ENCODE measurements at regions not wholly inside any gene's neighbourhood (a gene's known extent, or its start where the extent isn't known, plus 50 kb on each side); places are given as distances from the start of the nearest gene placed in this dataset.
"Not testable (repeated sequence)": the region's sequence is repeated elsewhere in the genome, so short reads cannot be mapped to it uniquely, and the experiment has no call there.

GRCh38 chr2:109976319-109976718 is 77.8 kb downstream of the LIMS3 start:
- not testable (repeated sequence) for H3K27ac Mint-ChIP-seq

GRCh38 chr2:109980754-109981153 is 82.3 kb downstream of the LIMS3 start:
- not testable (repeated sequence) for H3K27me3 Mint-ChIP-seq, H3K9me3 Mint-ChIP-seq, H3K27ac Mint-ChIP-seq

More at GRCh38 chr2:109976319-109976718, 77.8 kb downstream of the LIMS3 start:
- H3K27me3 Mint-ChIP-seq, H3K36me3 Mint-ChIP-seq, H3K4me3 Mint-ChIP-seq, H3K9me3 Mint-ChIP-seq, DNase-seq, H3K4me1 Mint-ChIP-seq: not testable (repeated sequence)
- ATAC-seq (replicated peaks): peak; percentile 41 to 50

GRCh38 chr2:109986389-109987088 is 88.1 kb downstream of the LIMS3 start:
- not testable (repeated sequence) for H3K4me3 Mint-ChIP-seq, H3K27ac Mint-ChIP-seq, H3K27me3 Mint-ChIP-seq, H3K4me1 Mint-ChIP-seq, H3K9me3 Mint-ChIP-seq, H3K36me3 Mint-ChIP-seq, DNase-seq
- peak; percentile 44 to 50 for ATAC-seq (replicated peaks)

More at GRCh38 chr2:109980754-109981153, 82.3 kb downstream of the LIMS3 start:
- H3K4me3 Mint-ChIP-seq, H3K4me1 Mint-ChIP-seq, DNase-seq, H3K36me3 Mint-ChIP-seq: not testable (repeated sequence)
- peak; percentile 43 to 44 for ATAC-seq (replicated peaks)

DNA sequence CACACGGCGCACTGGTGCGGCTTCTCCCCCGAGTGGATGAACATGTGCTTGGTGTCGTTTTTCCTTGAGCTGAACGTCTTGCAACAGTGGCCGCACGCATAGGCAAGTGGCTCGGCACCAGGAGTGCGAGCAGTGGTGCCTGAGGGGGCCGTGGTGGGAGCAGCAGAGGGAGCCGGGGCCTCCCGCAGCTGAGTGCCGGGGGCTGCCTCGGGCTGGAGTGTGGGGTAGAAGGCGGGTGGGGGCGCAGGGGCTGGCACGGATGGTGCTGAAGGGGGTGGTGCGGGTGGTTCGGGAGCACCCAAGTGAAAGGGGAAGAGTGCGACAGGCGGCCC is 88.6 kb downstream of the LIMS3 start:
- not testable (repeated sequence) for H3K36me3 Mint-ChIP-seq, H3K4me3 Mint-ChIP-seq, H3K4me1 Mint-ChIP-seq, H3K9me3 Mint-ChIP-seq, H3K27ac Mint-ChIP-seq, H3K27me3 Mint-ChIP-seq, DNase-seq
- ATAC-seq (replicated peaks): peak in 1 of 2 donors; percentile 32

GRCh38 chr2:109987458-109988345 is 89.2 kb downstream of the LIMS3 start:
- DNase-seq, H3K4me1 Mint-ChIP-seq, H3K9me3 Mint-ChIP-seq, H3K27me3 Mint-ChIP-seq, H3K27ac Mint-ChIP-seq, H3K36me3 Mint-ChIP-seq, H3K4me3 Mint-ChIP-seq: not testable (repeated sequence)
- ATAC-seq (replicated peaks): peak; percentile 88 to 90

GRCh38 chr2:109999395-109999794 is 100.9 kb downstream of the LIMS3 start:
- H3K9me3 Mint-ChIP-seq; H3K4me1 Mint-ChIP-seq; ATAC-seq (replicated peaks); H3K36me3 Mint-ChIP-seq; H3K27me3 Mint-ChIP-seq; H3K4me3 Mint-ChIP-seq; DNase-seq; H3K27ac Mint-ChIP-seq: not testable (repeated sequence)

GRCh38 chr2:110002502-110002901 is 104.0 kb downstream of the LIMS3 start:
- not testable (repeated sequence) for H3K4me1 Mint-ChIP-seq; H3K4me3 Mint-ChIP-seq; H3K36me3 Mint-ChIP-seq; DNase-seq; H3K27ac Mint-ChIP-seq; H3K9me3 Mint-ChIP-seq; ATAC-seq (replicated peaks); H3K27me3 Mint-ChIP-seq

- not testable (repeated sequence) for H3K27me3 Mint-ChIP-seq; H3K4me3 Mint-ChIP-seq; H3K27ac Mint-ChIP-seq; H3K36me3 Mint-ChIP-seq; H3K9me3 Mint-ChIP-seq; DNase-seq; H3K4me1 Mint-ChIP-seq; ATAC-seq (replicated peaks)
These were observed 102.2 kb downstream of the MALL start for GRCh38 chr2:110013388-110013787.

DNA sequence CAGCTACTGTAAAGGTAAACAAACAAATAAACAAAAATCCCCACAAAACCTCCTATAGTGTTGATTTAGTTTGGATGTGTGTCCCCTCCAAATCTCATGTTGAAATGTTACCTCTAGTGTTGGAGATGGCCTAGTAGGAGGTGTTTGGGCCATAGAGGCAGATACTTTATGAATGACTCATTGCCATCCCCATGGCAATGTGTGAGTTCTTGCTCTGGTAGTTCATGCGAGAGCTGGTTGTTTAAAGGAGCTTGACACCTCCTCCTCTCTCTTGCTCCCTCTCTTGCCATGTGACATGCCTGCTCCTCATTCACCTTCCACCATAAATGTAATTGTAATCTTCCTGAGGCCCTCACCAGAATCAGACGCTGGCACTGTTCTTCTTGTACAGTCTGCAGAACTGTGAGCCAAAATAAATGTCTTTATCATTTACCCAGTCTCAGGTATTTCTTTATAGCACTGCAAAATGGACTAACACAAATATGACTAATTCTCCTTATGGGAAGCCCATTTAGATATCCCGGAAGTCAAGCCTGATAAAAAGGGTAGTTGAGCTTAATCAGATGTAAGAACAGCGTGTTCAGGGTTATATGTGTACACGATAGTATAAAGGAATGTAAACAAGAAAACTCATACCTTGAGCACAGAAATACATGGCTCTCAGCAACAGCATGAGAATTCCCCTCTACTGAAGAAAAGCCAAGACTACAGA is 99.1 kb downstream of the MALL start:
- not testable (repeated sequence) for H3K4me3 Mint-ChIP-seq; ATAC-seq (replicated peaks); H3K9me3 Mint-ChIP-seq; H3K36me3 Mint-ChIP-seq; H3K4me1 Mint-ChIP-seq; H3K27me3 Mint-ChIP-seq; H3K27ac Mint-ChIP-seq; DNase-seq

DNA sequence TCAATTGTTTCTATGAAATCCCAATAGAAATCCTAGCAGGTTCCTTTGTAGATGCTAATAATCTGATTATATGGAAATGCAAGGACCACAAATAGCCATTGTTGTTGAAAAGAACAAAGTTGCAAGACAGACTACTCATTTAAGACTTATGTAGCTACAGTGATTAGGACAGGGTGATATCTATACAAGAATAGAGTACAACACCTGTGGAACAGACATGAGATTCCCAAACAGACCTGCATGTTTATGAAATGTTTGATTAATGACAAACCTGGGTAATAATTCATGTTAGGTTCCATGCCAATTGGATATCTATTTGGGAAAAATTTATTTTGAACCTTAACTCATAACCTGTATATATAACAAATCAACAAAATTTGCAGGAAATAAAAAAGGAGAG is 95.4 kb downstream of the MALL start:
- H3K27me3 Mint-ChIP-seq; H3K27ac Mint-ChIP-seq; H3K9me3 Mint-ChIP-seq; H3K4me3 Mint-ChIP-seq; H3K36me3 Mint-ChIP-seq; DNase-seq; H3K4me1 Mint-ChIP-seq; ATAC-seq (replicated peaks): not testable (repeated sequence)

GRCh38 chr2:110022278-110022677 is 93.3 kb downstream of the MALL start:
- not testable (repeated sequence) for ATAC-seq (replicated peaks); H3K4me3 Mint-ChIP-seq; H3K4me1 Mint-ChIP-seq; H3K27me3 Mint-ChIP-seq; H3K27ac Mint-ChIP-seq; DNase-seq; H3K9me3 Mint-ChIP-seq; H3K36me3 Mint-ChIP-seq

- not testable (repeated sequence) for H3K36me3 Mint-ChIP-seq, H3K4me3 Mint-ChIP-seq, DNase-seq, H3K4me1 Mint-ChIP-seq, H3K27me3 Mint-ChIP-seq, H3K9me3 Mint-ChIP-seq, H3K27ac Mint-ChIP-seq
- peak; percentile 24 to 30 for ATAC-seq (replicated peaks)
These were observed 89.4 kb downstream of the MALL start for GRCh38 chr2:110026126-110026785.

DNA sequence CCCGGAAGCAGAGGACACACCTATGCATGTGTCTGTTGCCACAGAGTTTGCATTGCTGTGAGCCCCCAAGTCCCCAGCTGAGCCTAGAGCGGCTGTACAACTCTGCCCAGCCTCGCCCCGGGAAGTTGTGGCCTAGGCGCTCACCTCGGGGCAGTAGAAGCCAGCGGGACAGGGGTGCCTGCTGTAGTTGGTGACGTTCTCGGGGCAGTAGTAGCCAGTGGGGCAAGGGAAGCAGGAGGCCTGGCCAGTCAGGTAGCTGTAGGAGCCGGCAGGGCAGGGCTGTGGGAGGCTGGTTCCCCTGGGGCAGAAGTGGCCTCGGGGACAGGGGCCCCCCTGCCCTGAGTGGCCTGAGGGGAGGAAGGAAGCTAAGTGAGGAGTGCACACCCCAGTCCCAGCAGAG is 87.2 kb downstream of the MALL start:
- H3K27me3 Mint-ChIP-seq; DNase-seq; H3K27ac Mint-ChIP-seq; H3K4me3 Mint-ChIP-seq; H3K4me1 Mint-ChIP-seq; ATAC-seq (replicated peaks); H3K9me3 Mint-ChIP-seq; H3K36me3 Mint-ChIP-seq: not testable (repeated sequence)

DNA sequence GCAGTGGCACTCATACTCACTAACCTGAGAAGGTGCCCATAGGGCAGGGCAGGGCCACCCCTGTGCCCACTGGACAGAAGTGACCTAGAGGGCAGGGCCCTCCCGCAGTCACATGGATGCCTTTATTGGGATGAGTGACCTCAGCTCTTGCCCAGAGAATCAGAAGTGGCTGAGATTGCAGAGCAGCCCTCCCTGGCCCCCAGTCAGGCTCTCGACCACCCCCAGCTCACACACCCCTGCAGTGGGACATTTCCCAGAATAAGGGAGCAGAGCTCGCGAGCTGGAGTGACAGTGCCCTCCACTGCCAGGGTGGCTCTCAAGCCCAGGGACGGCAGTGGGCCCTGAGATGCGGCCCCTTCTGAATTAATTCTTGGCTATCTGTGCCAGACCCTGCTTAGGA is 84.7 kb downstream of the MALL start:
- H3K9me3 Mint-ChIP-seq; ATAC-seq (replicated peaks); H3K27ac Mint-ChIP-seq; H3K27me3 Mint-ChIP-seq; H3K36me3 Mint-ChIP-seq; H3K4me3 Mint-ChIP-seq; H3K4me1 Mint-ChIP-seq; DNase-seq: not testable (repeated sequence)

Data from stimulated activated naive B cell treated with anti-CD40 and anti-IgM and Interleukin-4, amounts not matched to agents 10 μg/mL and 1 μg/mL and 100 μg/mL, for 72 hours (primary cell).